ENCODE measurements at regions not wholly inside any gene's neighbourhood (a gene's known extent, or its start where the extent isn't known, plus 50 kb on each side); places are given as distances from the start of the nearest gene placed in this dataset.

- no peak for TF ChIP-seq CTCF (IDR thresholded peaks at IDR 0.05)
- TF ChIP-seq ZFX (IDR thresholded peaks at IDR 0.05; ENCODE audit: borderline replicate concordance): no peak
Observed at GRCh38 chr15:47339800-47340570, 377.3 kb upstream of the SEMA6D start.
